ENCODE measurements at regions not wholly inside any gene's neighbourhood (a gene's known extent, or its start where the extent isn't known, plus 50 kb on each side); places are given as distances from the start of the nearest gene placed in this dataset.

DNA sequence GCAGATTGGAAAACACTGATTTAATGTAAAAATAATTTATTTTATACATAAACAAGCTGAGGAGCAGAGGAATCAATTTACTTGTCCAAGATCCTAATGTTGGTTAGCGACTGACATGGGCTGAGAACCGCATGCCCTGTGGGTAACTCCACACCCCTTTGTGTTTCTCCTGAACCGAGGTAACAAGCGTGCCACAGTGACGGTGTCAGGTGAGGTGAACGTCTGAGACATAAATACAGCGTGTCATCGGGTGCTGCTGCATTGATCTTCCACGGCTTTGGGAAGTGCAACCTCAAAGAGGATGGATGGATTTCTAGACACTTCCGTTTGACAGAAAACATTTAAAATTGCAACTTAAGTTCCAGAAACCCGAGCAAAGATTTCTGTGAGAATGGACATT is 386.8 kb upstream of the ADARB2 start:
- H3K36me3 ChIP-seq = no peaks in the 10 kb centered on the region
- no peak overlapping the region for H3K27ac ChIP-seq
- WGBS, 2 donors (ENCODE audit: low coverage in 1 of 2) = 34 to 56% methylated on average over 10 to 11 of the region's 11 CpGs
- H3K27me3 ChIP-seq = peaks cover 10% of the 10 kb centered on the region
- no peaks in the 10 kb centered on the region for H3K9me3 ChIP-seq
- ATAC-seq = no peak
- H3K4me3 ChIP-seq = no peak overlapping the region
- no peaks in the 10 kb centered on the region for H3K4me1 ChIP-seq
- TF ChIP-seq POLR2A (IDR thresholded peaks at IDR 0.05) (no peak), EP300 (IDR thresholded peaks at IDR 0.05) (no peak), POLR2AphosphoS5 (IDR thresholded peaks at IDR 0.05) (no peak)
- TF ChIP-seq, protein P1, sequence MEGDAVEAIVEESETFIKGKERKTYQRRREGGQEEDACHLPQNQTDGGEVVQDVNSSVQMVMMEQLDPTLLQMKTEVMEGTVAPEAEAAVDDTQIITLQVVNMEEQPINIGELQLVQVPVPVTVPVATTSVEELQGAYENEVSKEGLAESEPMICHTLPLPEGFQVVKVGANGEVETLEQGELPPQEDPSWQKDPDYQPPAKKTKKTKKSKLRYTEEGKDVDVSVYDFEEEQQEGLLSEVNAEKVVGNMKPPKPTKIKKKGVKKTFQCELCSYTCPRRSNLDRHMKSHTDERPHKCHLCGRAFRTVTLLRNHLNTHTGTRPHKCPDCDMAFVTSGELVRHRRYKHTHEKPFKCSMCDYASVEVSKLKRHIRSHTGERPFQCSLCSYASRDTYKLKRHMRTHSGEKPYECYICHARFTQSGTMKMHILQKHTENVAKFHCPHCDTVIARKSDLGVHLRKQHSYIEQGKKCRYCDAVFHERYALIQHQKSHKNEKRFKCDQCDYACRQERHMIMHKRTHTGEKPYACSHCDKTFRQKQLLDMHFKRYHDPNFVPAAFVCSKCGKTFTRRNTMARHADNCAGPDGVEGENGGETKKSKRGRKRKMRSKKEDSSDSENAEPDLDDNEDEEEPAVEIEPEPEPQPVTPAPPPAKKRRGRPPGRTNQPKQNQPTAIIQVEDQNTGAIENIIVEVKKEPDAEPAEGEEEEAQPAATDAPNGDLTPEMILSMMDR (IDR thresholded peaks at IDR 0.05) = no peak

DNA sequence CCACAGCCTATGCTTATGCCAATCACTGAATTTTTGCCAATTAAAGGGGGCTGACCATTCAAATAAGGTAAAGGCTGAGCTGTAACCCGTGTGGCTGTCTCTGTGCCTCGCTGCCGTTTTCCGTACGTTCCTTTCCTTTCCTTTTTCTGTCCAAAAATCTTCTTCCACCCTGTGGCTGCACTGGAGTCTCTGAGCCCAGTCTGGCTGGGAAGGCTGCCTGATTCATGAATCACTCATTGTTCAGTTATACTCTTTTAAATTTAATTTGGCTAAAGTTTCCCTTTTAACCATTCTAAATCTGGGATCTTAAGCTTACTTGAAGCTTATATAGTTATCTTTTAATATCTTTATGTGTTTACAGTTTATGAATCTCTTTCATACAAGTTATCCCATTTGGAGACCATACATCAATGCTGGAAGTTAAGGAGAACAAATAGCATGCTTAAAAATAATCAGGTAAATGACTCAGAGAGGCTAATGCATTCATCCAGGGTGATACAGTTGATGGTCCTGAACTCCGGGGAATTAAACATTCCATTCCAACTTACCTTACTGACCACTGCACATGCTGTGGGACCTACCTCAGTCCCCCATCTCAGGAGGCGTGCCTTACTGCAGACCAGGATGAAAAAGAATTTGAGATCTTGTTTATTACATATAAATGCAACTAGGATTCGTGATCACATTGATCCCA is 385.3 kb upstream of the ADARB2 start:
- H3K4me1 ChIP-seq = no peaks in the 10 kb centered on the region
- TF ChIP-seq POLR2A (IDR thresholded peaks at IDR 0.05) (no peak), POLR2AphosphoS5 (IDR thresholded peaks at IDR 0.05) (no peak), EP300 (IDR thresholded peaks at IDR 0.05) (no peak)
- TF ChIP-seq, protein P1 (IDR thresholded peaks at IDR 0.05) = no peak
- ATAC-seq = no peak
- H3K4me3 ChIP-seq = no peak overlapping the region
- peaks cover 10% of the 10 kb centered on the region for H3K27me3 ChIP-seq
- no peaks in the 10 kb centered on the region for H3K36me3 ChIP-seq
- H3K9me3 ChIP-seq = peaks cover 0 to 2% (median 0%) of the 10 kb centered on the region in 3 donors
- H3K27ac ChIP-seq = no peak overlapping the region
- WGBS, 2 donors (ENCODE audit: low coverage in 1 of 2) = 46 to 50% methylated on average over 6 to 8 of the region's 8 CpGs

DNA sequence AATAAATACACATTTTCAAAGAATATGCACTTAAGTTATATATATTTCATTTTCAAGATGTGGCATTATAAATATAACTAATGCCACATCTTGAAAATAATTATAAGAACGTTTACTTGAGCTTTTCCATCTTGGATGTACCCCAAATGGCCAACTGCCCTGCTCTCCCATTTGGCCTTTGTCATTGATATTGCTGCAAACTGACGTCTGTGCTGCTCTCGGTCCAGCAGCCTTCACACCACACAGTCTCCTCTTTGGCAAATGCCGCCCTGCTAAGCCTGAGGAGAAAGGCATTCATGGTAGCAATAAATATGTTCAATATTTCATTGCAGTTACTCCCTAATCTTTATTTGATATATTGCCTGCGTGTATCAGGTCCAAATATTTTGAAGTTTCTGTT is 384.6 kb upstream of the ADARB2 start:
- WGBS, 2 donors (ENCODE audit: low coverage in 1 of 2) = 11 to 14% methylated on average over 4 to 5 of the region's 5 CpGs
- TF ChIP-seq POLR2A (IDR thresholded peaks at IDR 0.05) (no peak), EP300 (IDR thresholded peaks at IDR 0.05) (no peak), POLR2AphosphoS5 (IDR thresholded peaks at IDR 0.05) (no peak)
- TF ChIP-seq, protein P1 (IDR thresholded peaks at IDR 0.05) = no peak
- Histone ChIP-seq H3K4me1 (no peaks in the 10 kb centered on the region), H3K27me3 (peaks cover 10% of the 10 kb centered on the region), H3K4me3 (no peak overlapping the region), H3K27ac (no peak overlapping the region), H3K36me3 (no peaks in the 10 kb centered on the region), H3K9me3 (peaks cover 0 to 9% (median 0%) of the 10 kb centered on the region in 3 donors)
- no peak for ATAC-seq

DNA sequence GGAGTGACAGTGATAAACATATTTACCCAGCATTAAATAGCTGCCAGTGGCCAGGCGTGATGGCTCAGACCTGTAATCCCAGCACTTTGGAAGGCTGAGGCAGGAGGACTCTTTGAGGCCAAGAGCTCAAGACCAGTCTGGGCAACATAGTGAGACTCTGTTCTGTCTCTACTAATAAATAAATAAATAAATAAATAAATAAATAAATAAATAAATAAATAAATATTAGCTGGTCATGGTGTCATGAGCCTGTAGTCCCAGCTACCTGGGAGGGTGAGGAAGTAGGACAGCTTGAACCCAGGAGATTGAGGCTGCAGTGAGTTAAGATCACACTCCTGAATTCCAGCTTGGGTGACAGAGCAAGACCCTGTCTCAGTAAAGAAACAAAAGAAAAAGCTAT is 384.0 kb upstream of the ADARB2 start:
- no peaks in the 10 kb centered on the region for H3K4me1 ChIP-seq
- TF ChIP-seq, protein P1 (IDR thresholded peaks at IDR 0.05) = no peak
- TF ChIP-seq EP300 (IDR thresholded peaks at IDR 0.05) (no peak), POLR2AphosphoS5 (IDR thresholded peaks at IDR 0.05) (no peak), POLR2A (IDR thresholded peaks at IDR 0.05) (no peak)
- peaks cover 10% of the 10 kb centered on the region for H3K27me3 ChIP-seq
- H3K9me3 ChIP-seq = peaks cover 0 to 11% (median 0%) of the 10 kb centered on the region in 3 donors
- ATAC-seq = no peak
- no peak overlapping the region for H3K27ac ChIP-seq
- no peak overlapping the region for H3K4me3 ChIP-seq
- H3K36me3 ChIP-seq = no peaks in the 10 kb centered on the region
- WGBS, 2 donors (ENCODE audit: low coverage in 1 of 2) = 75% methylated on average over 1 of the region's 1 CpG; no CpG with 5 or more reads in 1 of the 2 donors

DNA sequence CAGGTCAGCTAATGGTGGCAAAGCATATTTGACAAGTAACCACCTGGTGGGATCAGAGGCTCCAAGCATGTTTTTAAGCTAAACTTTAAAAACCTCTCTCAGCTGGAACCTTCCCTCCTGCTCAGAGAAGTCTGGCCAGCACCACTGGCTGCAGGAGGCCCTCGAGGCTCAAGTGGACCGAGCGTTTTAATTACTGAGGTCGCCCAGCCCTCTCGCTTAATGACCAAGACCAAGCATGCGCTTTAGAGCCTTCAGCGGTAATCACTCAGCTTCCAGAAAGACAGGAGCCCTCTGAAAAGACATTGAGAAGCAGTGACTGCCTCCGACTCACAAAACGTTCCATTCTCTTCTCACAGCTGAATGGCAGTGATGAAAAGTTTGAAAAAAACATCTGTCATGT is 383.4 kb upstream of the ADARB2 start:
- Histone ChIP-seq H3K4me1 (no peaks in the 10 kb centered on the region), H3K36me3 (no peaks in the 10 kb centered on the region), H3K27me3 (peaks cover 8% of the 10 kb centered on the region), H3K27ac (no peak overlapping the region), H3K9me3 (peaks cover 0 to 11% (median 0%) of the 10 kb centered on the region in 3 donors), H3K4me3 (no peak overlapping the region)
- 25 to 31% methylated on average over 2 to 9 of the region's 9 CpGs for WGBS, 2 donors (ENCODE audit: low coverage in 1 of 2)
- TF ChIP-seq POLR2AphosphoS5 (IDR thresholded peaks at IDR 0.05) = no peak
- no peak for TF ChIP-seq EP300 (IDR thresholded peaks at IDR 0.05)
- TF ChIP-seq, protein P1 (IDR thresholded peaks at IDR 0.05) = no peak
- no peak for TF ChIP-seq POLR2A (IDR thresholded peaks at IDR 0.05)
- no peak for ATAC-seq
